Panc1 (cell line): ENCODE measurements at regions not wholly inside any gene's neighbourhood (a gene's known extent, or its start where the extent isn't known, plus 50 kb on each side); places are given as distances from the start of the nearest gene placed in this dataset.

Experiments
- ATAC-seq: fragments of 200-7000 bp; cut with Tn5 transposase; 2 replicates; pipeline ENCODE4 v1.9.1; 2020; ENCODE audit warnings: mild to moderate bottlenecking, moderate library complexity
- BruUV-seq: library from RNA; stranded (reverse); fragments of 400-500 nt; replicated peaks from 2 replicates; lab custom pipeline; 2021; lab: Mats Ljungman, UMichigan
- CTCF ChIA-PET: fragments of 300-600 bp; sonication (Branson Sonifier 250); formaldehyde crosslinking; loops from one replicate; lab custom pipeline; 2022; ENCODE audit warnings: antibody characterized with exemption; lab: Charles Lee
- POLR2A ChIA-PET: fragments of 300-600 bp; sonication (Branson Sonifier 250); formaldehyde crosslinking; loops from one replicate; lab custom pipeline; 2022; ENCODE audit warnings: antibody characterized with exemption; lab: Charles Lee
- DNase-seq: peaks from one replicate; pipeline ENCODE4 v3.0.0-alpha.2; 2010; ENCODE audit warnings: low read depth, low spot score
- H3K27ac ChIP-seq: 2 replicates; pipeline ENCODE4 v1.5.1; 2011; ENCODE audit warnings: mild to moderate bottlenecking, low read length, inconsistent platforms
- H3K27me3 ChIP-seq: fragments of 200-500 bp; sonication (Bioruptor generic); 2 replicates; pipeline ENCODE4 v1.6.0; 2014; ENCODE audit warnings: low read length, inconsistent platforms; ENCODE audit not compliant: control insufficient read depth, insufficient read depth
- H3K36me3 ChIP-seq: fragments of 200-500 bp; sonication (Bioruptor generic); 2 replicates; pipeline ENCODE4 v1.5.1; 2014; ENCODE audit warnings: inconsistent platforms, mild to moderate bottlenecking, low read length, moderate library complexity; ENCODE audit not compliant: control insufficient read depth, insufficient read depth
- H3K4me1 ChIP-seq: 2 replicates; pipeline ENCODE4 v1.5.1; 2011; ENCODE audit warnings: inconsistent platforms, mild to moderate bottlenecking, low read length, moderate library complexity; ENCODE audit not compliant: control insufficient read depth, insufficient read depth
- H3K4me3 ChIP-seq, 2 experiments: 2 replicates each; pipeline ENCODE4 v1.5.1; 2011 to 2012; ENCODE audit warnings: low read depth in 2 of 2, low read length in 2 of 2, mild to moderate bottlenecking in 2 of 2, inconsistent platforms in 1 of 2, moderate library complexity in 1 of 2
- H3K9me3 ChIP-seq: fragments of 200-500 bp; sonication (Bioruptor generic); 2 replicates; pipeline ENCODE4 v1.5.1; 2014; ENCODE audit warnings: low read depth, mild to moderate bottlenecking, inconsistent platforms, low read length, moderate library complexity; ENCODE audit not compliant: control insufficient read depth, insufficient read depth
- POLR2AphosphoS5 ChIP-seq: IDR thresholded peaks from 2 replicates; pipeline ENCODE4 v1.6.1; 2012; ENCODE audit warnings: mild to moderate bottlenecking, low read depth, low read length, moderate library complexity
- REST ChIP-seq, 2 experiments: IDR thresholded peaks; 2 replicates each; pipeline ENCODE4 v1.6.1; 2011 to 2012; ENCODE audit warnings: low read depth in 2 of 2, control low read depth in 1 of 2, low read length in 1 of 2, mild to moderate bottlenecking in 1 of 2, moderate library complexity in 1 of 2; ENCODE audit not compliant: insufficient read depth in 1 of 2
- SIN3A ChIP-seq: IDR thresholded peaks from 2 replicates; pipeline ENCODE4 v1.6.1; 2012; ENCODE audit warnings: low read depth, mild to moderate bottlenecking, low read length, moderate library complexity, borderline replicate concordance; ENCODE audit not compliant: insufficient read depth
- TCF7L2 ChIP-seq: IDR thresholded peaks from 2 replicates; pipeline ENCODE4 v1.6.1; 2011; ENCODE audit warnings: mild to moderate bottlenecking, low read depth, low read length, inconsistent platforms
- in situ Hi-C: cut with HindIII; loops from 2 replicates; pipeline ENCODE4 v1.10.0; 2016; ENCODE audit warnings: low sequenced_read_pairs, low pct_unique_long_range_greater_than_20kb
- intact Hi-C: fragments of 100-400 bp; cut with micrococcal nuclease; formaldehyde crosslinking; loops from one replicate; pipeline ENCODE4 v1.10.0; 2022; ENCODE audit not compliant: unreplicated experiment
- TF ChIP-seq, protein P1 (sequence below): fragments of 450-650 bp; IDR thresholded peaks from 2 replicates; pipeline ENCODE4 v1.5.1; 2017; ENCODE audit warnings: mild to moderate bottlenecking

- intact Hi-C loops = no loop called here
- Histone ChIP-seq H3K4me1 (no peaks in the 10 kb centered on the region), H3K27ac (no peak overlapping the region), H3K36me3 (no peaks in the 10 kb centered on the region), H3K27me3 (no peaks in the 10 kb centered on the region), H3K4me3 (no peak overlapping the region), H3K9me3 (no peaks in the 10 kb centered on the region)
- CTCF ChIA-PET = no interaction called here
- ATAC-seq (no peak), DNase-seq (no peak)
- in situ Hi-C loops = no loop called here
- BruUV-seq = no TSS peak
- TF ChIP-seq POLR2AphosphoS5 = no peak
- TF ChIP-seq REST (IDR thresholded peaks at IDR 0.05; ENCODE audit: insufficient read depth in 1 of 2, low read depth in 2 of 2, low read length in 1 of 2) = no peak
- TF ChIP-seq, protein P1, sequence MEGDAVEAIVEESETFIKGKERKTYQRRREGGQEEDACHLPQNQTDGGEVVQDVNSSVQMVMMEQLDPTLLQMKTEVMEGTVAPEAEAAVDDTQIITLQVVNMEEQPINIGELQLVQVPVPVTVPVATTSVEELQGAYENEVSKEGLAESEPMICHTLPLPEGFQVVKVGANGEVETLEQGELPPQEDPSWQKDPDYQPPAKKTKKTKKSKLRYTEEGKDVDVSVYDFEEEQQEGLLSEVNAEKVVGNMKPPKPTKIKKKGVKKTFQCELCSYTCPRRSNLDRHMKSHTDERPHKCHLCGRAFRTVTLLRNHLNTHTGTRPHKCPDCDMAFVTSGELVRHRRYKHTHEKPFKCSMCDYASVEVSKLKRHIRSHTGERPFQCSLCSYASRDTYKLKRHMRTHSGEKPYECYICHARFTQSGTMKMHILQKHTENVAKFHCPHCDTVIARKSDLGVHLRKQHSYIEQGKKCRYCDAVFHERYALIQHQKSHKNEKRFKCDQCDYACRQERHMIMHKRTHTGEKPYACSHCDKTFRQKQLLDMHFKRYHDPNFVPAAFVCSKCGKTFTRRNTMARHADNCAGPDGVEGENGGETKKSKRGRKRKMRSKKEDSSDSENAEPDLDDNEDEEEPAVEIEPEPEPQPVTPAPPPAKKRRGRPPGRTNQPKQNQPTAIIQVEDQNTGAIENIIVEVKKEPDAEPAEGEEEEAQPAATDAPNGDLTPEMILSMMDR = no peak
- TF ChIP-seq SIN3A = no peak
- TF ChIP-seq TCF7L2 = no peak
- POLR2A ChIA-PET = no interaction called here
These were observed 51.3 kb upstream of the FRMPD3 start for GRCh38 chrX:107398115-107398514.
